PFSK-1 (cell line): ENCODE measurements at regions not wholly inside any gene's neighbourhood (a gene's known extent, or its start where the extent isn't known, plus 50 kb on each side); places are given as distances from the start of the nearest gene placed in this dataset.

ENCODE experiments used
- FOXP2 ChIP-seq: optimal IDR thresholded peaks from 2 replicates; pipeline ENCODE3; 2011; ENCODE audit warnings: borderline replicate concordance, control low read depth, inconsistent platforms; ENCODE audit not compliant: insufficient read depth; ENCODE audit errors: extremely low read length, extremely low read depth
- POLR2AphosphoS5 ChIP-seq: IDR thresholded peaks from 2 replicates; pipeline ENCODE4 v1.6.1; 2012; ENCODE audit warnings: low read depth, mild to moderate bottlenecking, control low read depth, low read length, moderate library complexity
- REST ChIP-seq, 2 experiments: IDR thresholded peaks; 2 replicates each; pipeline versions ENCODE4 v1.6.1 to v1.8.0; 2011 to 2012; ENCODE audit warnings: low read depth in 2 of 2, low read length in 2 of 2, control low read depth in 1 of 2, inconsistent platforms in 1 of 2, mild to moderate bottlenecking in 1 of 2, moderate library complexity in 1 of 2; ENCODE audit not compliant: insufficient read depth in 1 of 2
- SIN3A ChIP-seq: IDR thresholded peaks from 2 replicates; pipeline ENCODE4 v1.6.1; 2012; ENCODE audit warnings: mild to moderate bottlenecking, low read length, moderate library complexity, borderline replicate concordance; ENCODE audit not compliant: insufficient read depth
- TAF1 ChIP-seq: IDR thresholded peaks from 2 replicates; pipeline ENCODE4 v1.6.1; 2012; ENCODE audit warnings: low read length, control low read depth, borderline replicate concordance; ENCODE audit not compliant: insufficient read depth

DNA sequence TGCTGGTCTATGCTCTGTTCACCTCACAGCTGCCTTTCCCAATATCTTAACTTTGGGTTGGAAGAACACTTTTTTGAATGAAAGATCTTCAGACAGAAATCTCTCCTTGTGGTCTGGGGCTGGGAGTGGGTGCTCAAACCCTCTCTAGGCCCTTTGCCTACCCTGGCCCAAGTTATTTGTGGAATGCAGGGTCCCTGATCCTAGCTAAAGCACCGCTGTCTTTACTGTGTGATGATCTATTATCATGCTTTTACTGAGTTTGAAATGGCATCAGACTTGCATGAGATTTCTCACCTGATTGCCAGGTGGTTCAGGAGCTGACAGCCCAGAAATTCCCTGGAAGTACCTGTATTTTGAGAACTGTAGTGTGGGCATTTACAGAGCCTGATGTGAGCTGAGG, 412.7 kb upstream of the ONECUT1 start:
- TF ChIP-seq POLR2AphosphoS5 (no peak), SIN3A (no peak), REST (IDR thresholded peaks at IDR 0.05; ENCODE audit: insufficient read depth in 1 of 2, low read depth in 2 of 2, low read length in 2 of 2) (no peak), TAF1 (no peak), FOXP2 (no peak)
